ENCODE measurements at regions not wholly inside any gene's neighbourhood (a gene's known extent, or its start where the extent isn't known, plus 50 kb on each side); places are given as distances from the start of the nearest gene placed in this dataset.

GRCh38 chr21:14699433-14700407, 153.6 kb upstream of the SAMSN1 start:
- no peak for TF ChIP-seq CTCF (IDR thresholded peaks at IDR 0.05; ENCODE audit: low read depth, low read length)
- in situ Hi-C loops (cut with HindIII; ENCODE audit: low sequenced_read_pairs), result no loop called here
- no peak for DNase-seq (ENCODE audit: low read depth, low spot score)
- H3K4me3 ChIP-seq (ENCODE audit: low read depth, low read length), result no peak overlapping the region

GRCh38 chr21:14697769-14698168, 151.7 kb upstream of the SAMSN1 start:
- H3K4me3 ChIP-seq (ENCODE audit: low read depth, low read length), result no peak overlapping the region
- no peak for TF ChIP-seq CTCF (IDR thresholded peaks at IDR 0.05; ENCODE audit: low read depth, low read length)
- in situ Hi-C loops (cut with HindIII; ENCODE audit: low sequenced_read_pairs), result no loop called here
- DNase-seq (ENCODE audit: low read depth, low spot score), result no peak

GRCh38 chr21:14694817-14695216, 148.7 kb upstream of the SAMSN1 start:
- in situ Hi-C loops (cut with HindIII; ENCODE audit: low sequenced_read_pairs), result no loop called here
- no peak for TF ChIP-seq CTCF (IDR thresholded peaks at IDR 0.05; ENCODE audit: low read depth, low read length)
- H3K4me3 ChIP-seq (ENCODE audit: low read depth, low read length), result no peak overlapping the region
- no peak for DNase-seq (ENCODE audit: low read depth, low spot score)

- DNase-seq (ENCODE audit: low read depth, low spot score), result no peak
- H3K4me3 ChIP-seq (ENCODE audit: low read depth, low read length), result no peak overlapping the region
- in situ Hi-C loops (cut with HindIII; ENCODE audit: low sequenced_read_pairs), result no loop called here
- TF ChIP-seq CTCF (IDR thresholded peaks at IDR 0.05; ENCODE audit: low read depth, low read length), result no peak
Observed at GRCh38 chr21:14693997-14694396, 147.9 kb upstream of the SAMSN1 start.

GRCh38 chr21:14691914-14692313, 145.8 kb upstream of the SAMSN1 start:
- H3K4me3 ChIP-seq (ENCODE audit: low read depth, low read length), result no peak overlapping the region
- in situ Hi-C loops (cut with HindIII; ENCODE audit: low sequenced_read_pairs), result no loop called here
- DNase-seq (ENCODE audit: low read depth, low spot score), result no peak
- no peak for TF ChIP-seq CTCF (IDR thresholded peaks at IDR 0.05; ENCODE audit: low read depth, low read length)

GRCh38 chr21:14690886-14691285, 144.8 kb upstream of the SAMSN1 start:
- no peak for TF ChIP-seq CTCF (IDR thresholded peaks at IDR 0.05; ENCODE audit: low read depth, low read length)
- no peak for DNase-seq (ENCODE audit: low read depth, low spot score)
- H3K4me3 ChIP-seq (ENCODE audit: low read depth, low read length), result no peak overlapping the region

More at GRCh38 chr21:14690886-14691285, 144.8 kb upstream of the SAMSN1 start:
- in situ Hi-C loops (cut with HindIII; ENCODE audit: low sequenced_read_pairs), result no loop called here
